Peyer's patch (tissue), 4 donors: ENCODE measurements at regions not wholly inside any gene's neighbourhood (a gene's known extent, or its start where the extent isn't known, plus 50 kb on each side); places are given as distances from the start of the nearest gene placed in this dataset.

Source experiments
- DNase-seq, 3 donors: peaks; one replicate each; pipeline ENCODE4 v3.0.0-alpha.2; 2017 to 2019
- H3K27ac ChIP-seq, 4 donors: fragments of 200-600 bp; sonication (generic); one replicate each; pipeline ENCODE4 v1.5.1; 2016 to 2019
- H3K27me3 ChIP-seq, 2 donors: fragments of 200-600 bp; sonication (generic); one replicate each; pipeline ENCODE4 v1.5.1; 2019
- H3K36me3 ChIP-seq, 3 donors: fragments of 200-600 bp; sonication (generic); one replicate each; pipeline ENCODE4 v1.5.1; 2016 to 2019
- H3K4me1 ChIP-seq, 4 donors: fragments of 200-600 bp; sonication (generic); one replicate each; pipeline ENCODE4 v1.5.1; 2016 to 2019
- H3K4me3 ChIP-seq, 4 donors: fragments of 200-600 bp; sonication (generic); 1 replicate in 3 of 4; 2 replicates in 1 of 4; pipeline ENCODE4 v1.5.1; 2016 to 2019; ENCODE audit warnings: mild to moderate bottlenecking in 1 of 4
- H3K9me3 ChIP-seq, 4 donors: fragments of 200-600 bp; sonication (generic); one replicate each; pipeline ENCODE4 v1.5.1; 2016 to 2019; ENCODE audit warnings: mild to moderate bottlenecking in 1 of 4
- POLR2A ChIP-seq, 2 donors: fragments of 450-650 bp; IDR thresholded peaks; one replicate each; pipeline ENCODE4 v1.5.1; 2017; ENCODE audit warnings: antibody characterized with exemption in 2 of 2, mild to moderate bottlenecking in 2 of 2, moderate library complexity in 2 of 2
- TF ChIP-seq, protein P1 (sequence below), 6 experiments: fragments of 450-650 bp in 4 of 6; fragments of 200-600 bp in 2 of 6; sonication (generic) in 1 of 6; IDR thresholded peaks; one replicate each; pipeline ENCODE4 v1.5.1; 2017 to 2019; ENCODE audit warnings: antibody characterized with exemption in 6 of 6, mild to moderate bottlenecking in 3 of 6, moderate library complexity in 1 of 6

- Histone ChIP-seq H3K4me3 (no peak overlapping the region), H3K27ac (no peak overlapping the region), H3K27me3 (no peaks in the 10 kb centered on the region), H3K36me3 (no peaks in the 10 kb centered on the region), H3K4me1 (no peaks in the 10 kb centered on the region), H3K9me3 (no peaks in the 10 kb centered on the region)
- TF ChIP-seq POLR2A (IDR thresholded peaks at IDR 0.05) = no peak
- TF ChIP-seq, protein P1, sequence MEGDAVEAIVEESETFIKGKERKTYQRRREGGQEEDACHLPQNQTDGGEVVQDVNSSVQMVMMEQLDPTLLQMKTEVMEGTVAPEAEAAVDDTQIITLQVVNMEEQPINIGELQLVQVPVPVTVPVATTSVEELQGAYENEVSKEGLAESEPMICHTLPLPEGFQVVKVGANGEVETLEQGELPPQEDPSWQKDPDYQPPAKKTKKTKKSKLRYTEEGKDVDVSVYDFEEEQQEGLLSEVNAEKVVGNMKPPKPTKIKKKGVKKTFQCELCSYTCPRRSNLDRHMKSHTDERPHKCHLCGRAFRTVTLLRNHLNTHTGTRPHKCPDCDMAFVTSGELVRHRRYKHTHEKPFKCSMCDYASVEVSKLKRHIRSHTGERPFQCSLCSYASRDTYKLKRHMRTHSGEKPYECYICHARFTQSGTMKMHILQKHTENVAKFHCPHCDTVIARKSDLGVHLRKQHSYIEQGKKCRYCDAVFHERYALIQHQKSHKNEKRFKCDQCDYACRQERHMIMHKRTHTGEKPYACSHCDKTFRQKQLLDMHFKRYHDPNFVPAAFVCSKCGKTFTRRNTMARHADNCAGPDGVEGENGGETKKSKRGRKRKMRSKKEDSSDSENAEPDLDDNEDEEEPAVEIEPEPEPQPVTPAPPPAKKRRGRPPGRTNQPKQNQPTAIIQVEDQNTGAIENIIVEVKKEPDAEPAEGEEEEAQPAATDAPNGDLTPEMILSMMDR (IDR thresholded peaks at IDR 0.05) = no peak
- no peak for DNase-seq
Measured at GRCh38 chr2:221330436-221330835, 241.7 kb downstream of the EPHA4 start.

GRCh38 chr2:221334481-221335218 is 237.5 kb downstream of the EPHA4 start:
- Histone ChIP-seq H3K27ac (no peak overlapping the region), H3K4me3 (no peak overlapping the region), H3K36me3 (no peaks in the 10 kb centered on the region), H3K9me3 (no peaks in the 10 kb centered on the region), H3K27me3 (no peaks in the 10 kb centered on the region), H3K4me1 (no peaks in the 10 kb centered on the region)
- no peak for DNase-seq
- TF ChIP-seq, protein P1 (IDR thresholded peaks at IDR 0.05) = no peak
- TF ChIP-seq POLR2A (IDR thresholded peaks at IDR 0.05) = no peak

DNA sequence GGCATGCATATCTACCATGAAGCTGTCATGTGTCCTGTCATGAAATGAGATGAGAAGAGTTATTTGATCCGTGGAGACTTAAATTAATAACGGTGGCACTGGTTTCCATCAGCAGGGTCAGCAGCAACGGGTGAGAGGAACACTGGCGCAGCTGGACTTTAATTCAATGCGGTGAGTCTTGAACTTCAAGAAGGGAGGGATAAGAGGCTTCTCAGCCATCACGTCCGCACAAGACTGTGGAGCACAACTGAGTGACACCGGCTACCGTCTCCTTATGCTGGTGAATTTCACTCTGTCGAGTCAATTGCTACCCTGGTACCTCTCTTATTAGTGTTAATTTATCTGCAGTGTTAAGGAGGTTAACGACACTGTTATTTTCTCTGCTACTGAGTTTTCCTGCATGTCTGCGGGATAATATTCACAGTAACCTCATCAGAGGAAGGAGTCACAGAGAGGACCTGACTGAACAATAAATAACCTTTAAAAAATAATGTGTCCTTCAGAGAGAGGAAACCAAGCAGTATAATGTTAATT is 236.8 kb downstream of the EPHA4 start:
- H3K27me3 ChIP-seq = no peaks in the 10 kb centered on the region
- no peaks in the 10 kb centered on the region for H3K36me3 ChIP-seq
- DNase-seq = no peak
- H3K9me3 ChIP-seq = no peaks in the 10 kb centered on the region
- H3K4me3 ChIP-seq = no peak overlapping the region
- no peaks in the 10 kb centered on the region for H3K4me1 ChIP-seq
- TF ChIP-seq POLR2A (IDR thresholded peaks at IDR 0.05) = no peak
- TF ChIP-seq, protein P1 (IDR thresholded peaks at IDR 0.05) = no peak
- H3K27ac ChIP-seq = no peak overlapping the region

- Histone ChIP-seq H3K4me1 (no peaks in the 10 kb centered on the region), H3K27ac (no peak overlapping the region), H3K27me3 (no peaks in the 10 kb centered on the region), H3K4me3 (no peak overlapping the region), H3K9me3 (no peaks in the 10 kb centered on the region), H3K36me3 (no peaks in the 10 kb centered on the region)
- DNase-seq = no peak
- TF ChIP-seq POLR2A (IDR thresholded peaks at IDR 0.05) = no peak
- TF ChIP-seq, protein P1 (IDR thresholded peaks at IDR 0.05) = no peak
Measured at GRCh38 chr2:221336967-221337366, 235.1 kb downstream of the EPHA4 start.

DNA sequence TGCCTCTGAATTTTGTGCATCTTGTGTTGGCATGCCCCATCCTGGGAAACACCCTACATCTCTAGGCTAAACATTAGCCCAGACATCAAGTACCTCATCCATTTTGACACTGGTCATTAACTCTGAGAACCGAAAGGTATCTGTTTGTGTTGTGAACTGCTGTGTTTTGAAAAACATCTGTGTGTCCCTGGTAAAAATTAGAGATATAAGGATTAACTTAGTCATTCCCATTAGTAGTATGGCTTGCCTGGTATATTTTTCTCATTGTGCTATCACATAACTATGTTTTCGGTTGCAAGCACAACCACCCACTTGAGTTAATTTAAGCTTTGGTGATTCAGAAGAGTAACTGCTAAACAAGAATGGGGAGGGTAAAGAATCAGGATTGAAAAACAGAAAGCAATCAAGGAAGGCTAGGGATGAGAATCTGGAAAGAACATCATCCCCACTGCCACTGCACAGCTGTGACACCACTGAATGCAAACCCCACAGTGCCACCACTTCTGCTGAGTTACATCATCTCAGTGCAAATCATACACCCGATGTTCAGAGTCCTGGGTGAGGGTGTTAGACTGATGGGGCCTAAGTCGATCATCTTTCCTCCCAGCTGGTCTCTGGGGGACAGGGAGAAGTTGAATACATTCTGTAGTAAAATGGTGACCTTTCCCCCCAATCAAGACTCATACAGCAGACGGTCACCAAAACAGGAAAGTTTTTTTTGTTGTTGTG is 234.0 kb downstream of the EPHA4 start:
- Histone ChIP-seq H3K36me3 (no peaks in the 10 kb centered on the region), H3K27me3 (no peaks in the 10 kb centered on the region)

More for the DNA sequence above, 234.0 kb downstream of the EPHA4 start:
- TF ChIP-seq POLR2A (IDR thresholded peaks at IDR 0.05) = no peak
- TF ChIP-seq, protein P1 (IDR thresholded peaks at IDR 0.05) = no peak
- Histone ChIP-seq H3K4me1 (no peaks in the 10 kb centered on the region), H3K9me3 (no peaks in the 10 kb centered on the region), H3K4me3 (no peak overlapping the region), H3K27ac (no peak overlapping the region)
- no peak for DNase-seq
